Activated T-cell treated with anti-CD3 and anti-CD28 coated beads, Interleukin-2, amount 50 U/mL, for 4 hours (primary cell): ENCODE measurements at regions not wholly inside any gene's neighbourhood (a gene's known extent, or its start where the extent isn't known, plus 50 kb on each side); places are given as distances from the start of the nearest gene placed in this dataset.

ENCODE experiments used
- ATAC-seq, 2 donors: fragments of 200-7000 bp; cut with Tn5 transposase; one replicate each; pipeline ENCODE4 v1.10.0; 2021
- DNase-seq: peaks from one replicate; pipeline ENCODE4 v3.0.0-alpha.2; 2020
- H3K27me3 Mint-ChIP-seq: one replicate; pipeline ENCODE4 v1.8.0; 2021; ENCODE audit warnings: low read depth, mixed read lengths
- H3K36me3 Mint-ChIP-seq: one replicate; pipeline ENCODE4 v1.8.0; 2022; ENCODE audit warnings: mixed read lengths; ENCODE audit not compliant: insufficient read depth
- H3K4me1 Mint-ChIP-seq: one replicate; pipeline ENCODE4 v1.8.0; 2021; ENCODE audit warnings: low read depth, mixed read lengths
- H3K4me3 Mint-ChIP-seq: one replicate; pipeline ENCODE4 v1.8.0; 2021; ENCODE audit warnings: mild to moderate bottlenecking, moderate library complexity, mixed read lengths
- H3K9me3 Mint-ChIP-seq: one replicate; pipeline ENCODE4 v1.8.0; 2021; ENCODE audit warnings: mixed read lengths

DNA sequence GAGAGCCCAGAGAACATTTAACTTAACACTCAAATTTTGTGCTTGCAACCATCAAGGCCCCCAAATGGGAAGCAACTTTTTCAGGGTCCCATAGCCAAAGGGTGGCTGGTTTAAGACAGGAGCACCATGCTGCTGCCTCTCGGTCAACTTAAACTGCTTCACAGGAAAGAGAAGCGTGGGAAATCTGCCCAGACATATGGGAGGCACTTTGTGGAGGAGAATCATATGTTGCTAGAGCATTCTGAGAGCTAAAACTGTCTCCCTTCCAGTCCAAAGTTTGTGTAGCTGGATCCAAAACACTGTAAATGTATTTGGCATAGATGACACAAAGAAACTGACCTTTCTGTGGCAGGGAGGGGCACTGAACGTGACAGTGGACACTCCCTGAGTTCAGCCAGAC is 305.9 kb upstream of the RORA start:
- Mint-ChIP-seq H3K36me3 (no peaks in the 10 kb centered on the region), H3K4me3 (no peak overlapping the region), H3K9me3 (no peaks in the 10 kb centered on the region), H3K4me1 (no peaks in the 10 kb centered on the region), H3K27me3 (peaks cover 19% of the 10 kb centered on the region)
- ATAC-seq (no peak), DNase-seq (no peak)

DNA sequence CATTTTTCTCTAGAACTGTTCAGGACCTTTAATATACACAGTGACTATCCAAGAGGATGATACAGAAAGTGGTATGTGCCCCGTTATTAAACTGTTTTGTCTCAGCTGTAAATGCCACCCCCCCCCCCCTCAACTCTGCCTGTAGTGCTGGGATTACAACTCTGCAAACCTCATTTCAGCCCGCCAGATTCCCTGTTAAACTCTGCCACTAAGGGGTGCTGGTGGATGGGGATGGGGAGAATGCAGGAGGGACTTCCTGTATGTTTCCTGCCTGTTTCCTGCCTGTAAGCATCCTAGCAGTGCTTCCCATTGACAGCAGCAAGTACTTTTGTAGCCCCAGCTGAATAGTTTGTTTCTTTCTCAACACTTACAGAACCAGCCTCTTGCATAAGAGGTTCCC is 301.7 kb upstream of the RORA start:
- H3K27me3 Mint-ChIP-seq, result peaks cover 7% of the 10 kb centered on the region
- H3K9me3 Mint-ChIP-seq, result no peaks in the 10 kb centered on the region
- no peak overlapping the region for H3K4me3 Mint-ChIP-seq
- no peak for ATAC-seq
- DNase-seq, result no peak
- no peaks in the 10 kb centered on the region for H3K36me3 Mint-ChIP-seq
- no peaks in the 10 kb centered on the region for H3K4me1 Mint-ChIP-seq

GRCh38 chr15:61528581-61528910 is 299.4 kb upstream of the RORA start:
- ATAC-seq (no peak), DNase-seq (no peak)
- H3K4me3 Mint-ChIP-seq, result no peak overlapping the region
- no peaks in the 10 kb centered on the region for H3K4me1 Mint-ChIP-seq
- H3K36me3 Mint-ChIP-seq, result no peaks in the 10 kb centered on the region
- H3K27me3 Mint-ChIP-seq, result peaks cover 5% of the 10 kb centered on the region
- H3K9me3 Mint-ChIP-seq, result no peaks in the 10 kb centered on the region

DNA sequence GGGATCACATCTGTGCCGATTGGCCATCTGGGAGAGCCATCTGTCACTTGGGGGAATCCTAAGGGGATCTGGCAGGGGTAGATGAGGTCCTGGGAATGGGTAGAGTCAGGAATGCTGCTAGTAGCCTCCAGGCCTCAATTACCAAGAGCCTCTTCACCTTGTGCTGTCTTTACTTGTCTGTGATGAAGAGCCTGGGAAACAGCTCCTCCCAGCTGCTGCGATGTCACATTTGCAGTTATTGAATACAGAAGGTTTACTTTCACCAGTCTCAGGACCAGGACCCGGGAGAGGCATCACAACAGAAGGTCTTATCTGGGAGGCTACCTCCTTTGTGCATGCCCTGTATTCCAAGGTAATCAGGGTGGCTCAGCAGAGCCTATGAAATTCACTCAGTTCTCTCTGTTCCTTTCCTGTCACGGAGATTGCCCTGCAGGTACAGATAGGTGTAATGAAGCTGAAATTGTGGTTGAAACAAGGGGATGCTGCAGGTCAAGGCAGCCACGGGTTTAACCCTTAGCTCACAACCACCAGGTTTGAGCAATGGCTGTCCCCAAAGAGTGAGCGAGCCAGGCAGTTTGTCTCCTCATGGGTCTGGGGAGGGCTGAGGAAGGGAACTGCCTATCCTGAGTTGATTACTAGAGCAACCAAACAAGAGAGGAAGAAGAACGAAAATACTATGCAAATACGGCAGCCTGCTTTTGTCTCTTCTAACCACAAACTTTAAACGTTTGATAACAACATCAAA is 298.9 kb upstream of the RORA start:
- Mint-ChIP-seq H3K4me3 (no peak overlapping the region), H3K36me3 (no peaks in the 10 kb centered on the region), H3K4me1 (no peaks in the 10 kb centered on the region), H3K27me3 (peaks cover 5% of the 10 kb centered on the region), H3K9me3 (no peaks in the 10 kb centered on the region)
- ATAC-seq, result no peak
- no peak for DNase-seq

GRCh38 chr15:61524545-61524944 is 295.4 kb upstream of the RORA start:
- Mint-ChIP-seq H3K4me1 (no peaks in the 10 kb centered on the region), H3K27me3 (peaks cover 3% of the 10 kb centered on the region), H3K36me3 (no peaks in the 10 kb centered on the region), H3K4me3 (no peak overlapping the region), H3K9me3 (no peaks in the 10 kb centered on the region)
- no peak for DNase-seq
- ATAC-seq, result no peak

- no peak overlapping the region for H3K4me3 Mint-ChIP-seq
- DNase-seq, result no peak
- no peaks in the 10 kb centered on the region for H3K36me3 Mint-ChIP-seq
- no peaks in the 10 kb centered on the region for H3K4me1 Mint-ChIP-seq
- H3K27me3 Mint-ChIP-seq, result peaks cover 3% of the 10 kb centered on the region
- no peaks in the 10 kb centered on the region for H3K9me3 Mint-ChIP-seq
- ATAC-seq, result no peak
These were observed 295.0 kb upstream of the RORA start for GRCh38 chr15:61524086-61524485.

GRCh38 chr15:61522411-61522810 is 293.3 kb upstream of the RORA start:
- Mint-ChIP-seq H3K9me3 (no peaks in the 10 kb centered on the region), H3K4me3 (no peak overlapping the region), H3K36me3 (no peaks in the 10 kb centered on the region), H3K4me1 (no peaks in the 10 kb centered on the region), H3K27me3 (peaks cover 5% of the 10 kb centered on the region)
- DNase-seq, result no peak
- ATAC-seq, result no peak

DNA sequence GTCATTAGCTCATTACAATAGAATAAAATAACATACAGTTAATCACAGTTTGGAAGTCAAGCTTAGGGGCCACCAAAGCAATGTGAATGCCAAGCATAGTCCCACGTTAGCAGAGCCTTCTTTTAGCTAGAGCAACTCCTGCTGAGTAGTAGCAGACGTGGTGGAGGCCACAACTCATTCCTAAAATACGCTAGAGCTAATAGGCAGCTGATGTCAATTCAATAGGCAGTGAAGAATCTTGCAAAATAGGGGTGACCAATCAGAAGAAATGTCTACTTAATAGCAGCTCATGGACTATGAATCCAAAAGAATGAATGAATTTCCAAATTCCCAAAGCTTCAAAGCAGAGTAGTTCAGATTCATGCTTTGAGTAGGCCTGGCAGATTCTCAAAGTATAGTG is 292.9 kb upstream of the RORA start:
- no peak overlapping the region for H3K4me3 Mint-ChIP-seq
- DNase-seq, result no peak
- H3K4me1 Mint-ChIP-seq, result no peaks in the 10 kb centered on the region
- peaks cover 8% of the 10 kb centered on the region for H3K27me3 Mint-ChIP-seq
- H3K36me3 Mint-ChIP-seq, result no peaks in the 10 kb centered on the region
- no peaks in the 10 kb centered on the region for H3K9me3 Mint-ChIP-seq
- no peak for ATAC-seq

DNA sequence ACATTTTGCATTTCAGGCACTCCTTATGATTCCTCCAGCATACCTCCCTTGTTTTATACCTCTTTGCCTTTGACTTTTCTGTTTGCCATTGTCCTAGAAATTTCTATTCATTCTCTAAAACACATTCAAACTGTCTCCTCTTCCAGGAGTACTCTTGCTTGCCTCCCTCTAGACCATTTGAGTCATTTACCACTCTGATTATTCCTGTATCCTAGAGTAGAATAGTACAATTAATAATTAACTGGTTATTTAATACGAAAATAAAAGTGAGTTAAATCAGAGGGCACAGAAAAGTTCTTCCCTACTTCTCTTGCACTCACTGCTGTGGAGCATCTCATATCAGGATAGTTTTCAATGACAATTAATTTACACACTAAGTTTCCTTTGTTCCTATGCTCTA is 290.2 kb upstream of the RORA start:
- DNase-seq (no peak), ATAC-seq (no peak)
- no peaks in the 10 kb centered on the region for H3K36me3 Mint-ChIP-seq
- H3K4me1 Mint-ChIP-seq, result no peaks in the 10 kb centered on the region
- no peaks in the 10 kb centered on the region for H3K9me3 Mint-ChIP-seq
- no peak overlapping the region for H3K4me3 Mint-ChIP-seq
- H3K27me3 Mint-ChIP-seq, result peaks cover 5% of the 10 kb centered on the region

GRCh38 chr15:61518191-61518950 is 289.3 kb upstream of the RORA start:
- Mint-ChIP-seq H3K27me3 (peaks cover 8% of the 10 kb centered on the region), H3K4me1 (no peaks in the 10 kb centered on the region), H3K9me3 (no peaks in the 10 kb centered on the region), H3K36me3 (no peaks in the 10 kb centered on the region), H3K4me3 (no peak overlapping the region)
- ATAC-seq (no peak), DNase-seq (no peak)

DNA sequence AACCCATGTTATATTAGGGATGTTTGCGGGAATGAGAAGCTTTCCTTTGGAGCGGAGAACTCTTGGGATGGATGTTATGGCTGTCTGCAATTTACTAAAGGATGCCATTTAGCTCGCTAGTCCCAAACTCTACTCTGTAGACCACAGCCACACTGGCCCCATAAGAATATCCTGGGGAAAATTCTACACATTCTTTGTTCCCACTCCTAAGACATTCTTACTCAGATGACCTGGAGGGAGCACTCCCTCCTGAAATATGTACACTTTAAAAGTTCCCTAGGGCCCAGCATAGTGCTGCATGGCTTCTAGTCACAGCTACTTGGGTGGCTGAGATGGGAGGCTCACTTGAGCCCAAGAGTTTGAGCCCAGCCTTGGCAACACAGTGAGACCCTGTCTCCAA is 288.7 kb upstream of the RORA start:
- no peak overlapping the region for H3K4me3 Mint-ChIP-seq
- no peaks in the 10 kb centered on the region for H3K4me1 Mint-ChIP-seq
- no peaks in the 10 kb centered on the region for H3K9me3 Mint-ChIP-seq
- no peaks in the 10 kb centered on the region for H3K36me3 Mint-ChIP-seq
- ATAC-seq (no peak), DNase-seq (no peak)
- H3K27me3 Mint-ChIP-seq, result peaks cover 8% of the 10 kb centered on the region

- DNase-seq (no peak), ATAC-seq (no peak)
- Mint-ChIP-seq H3K27me3 (peaks cover 8% of the 10 kb centered on the region), H3K9me3 (no peaks in the 10 kb centered on the region), H3K4me3 (no peak overlapping the region), H3K4me1 (no peaks in the 10 kb centered on the region), H3K36me3 (no peaks in the 10 kb centered on the region)
These were observed 288.2 kb upstream of the RORA start for GRCh38 chr15:61517335-61517734.

GRCh38 chr15:61511756-61512155 is 282.7 kb upstream of the RORA start:
- peaks cover 19% of the 10 kb centered on the region for H3K27me3 Mint-ChIP-seq
- H3K4me3 Mint-ChIP-seq, result no peak overlapping the region
- H3K36me3 Mint-ChIP-seq, result no peaks in the 10 kb centered on the region
- H3K4me1 Mint-ChIP-seq, result no peaks in the 10 kb centered on the region
- H3K9me3 Mint-ChIP-seq, result no peaks in the 10 kb centered on the region
- DNase-seq (no peak), ATAC-seq (no peak)

DNA sequence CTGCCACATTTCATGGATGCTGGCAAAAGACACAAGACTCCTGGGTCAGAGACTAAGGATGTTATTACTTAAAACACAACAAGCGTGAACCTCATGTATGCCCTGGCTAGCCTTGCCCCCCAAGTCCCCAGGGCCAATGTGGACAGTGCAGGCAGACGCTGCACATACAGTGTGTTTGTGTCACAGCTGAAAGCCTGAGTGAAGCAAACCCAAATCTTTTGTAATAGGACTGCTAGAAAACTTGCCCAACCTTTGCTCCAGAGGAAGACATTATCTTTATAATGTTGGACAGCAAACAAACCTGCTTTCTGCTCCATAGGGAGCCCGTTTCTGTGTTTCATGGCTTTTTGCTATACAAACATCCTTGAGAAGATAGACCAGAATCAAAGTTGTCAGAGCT is 282.0 kb upstream of the RORA start:
- ATAC-seq (no peak), DNase-seq (no peak)
- no peaks in the 10 kb centered on the region for H3K4me1 Mint-ChIP-seq
- H3K36me3 Mint-ChIP-seq, result no peaks in the 10 kb centered on the region
- H3K9me3 Mint-ChIP-seq, result no peaks in the 10 kb centered on the region
- H3K4me3 Mint-ChIP-seq, result no peak overlapping the region
- H3K27me3 Mint-ChIP-seq, result peaks cover 19% of the 10 kb centered on the region

DNA sequence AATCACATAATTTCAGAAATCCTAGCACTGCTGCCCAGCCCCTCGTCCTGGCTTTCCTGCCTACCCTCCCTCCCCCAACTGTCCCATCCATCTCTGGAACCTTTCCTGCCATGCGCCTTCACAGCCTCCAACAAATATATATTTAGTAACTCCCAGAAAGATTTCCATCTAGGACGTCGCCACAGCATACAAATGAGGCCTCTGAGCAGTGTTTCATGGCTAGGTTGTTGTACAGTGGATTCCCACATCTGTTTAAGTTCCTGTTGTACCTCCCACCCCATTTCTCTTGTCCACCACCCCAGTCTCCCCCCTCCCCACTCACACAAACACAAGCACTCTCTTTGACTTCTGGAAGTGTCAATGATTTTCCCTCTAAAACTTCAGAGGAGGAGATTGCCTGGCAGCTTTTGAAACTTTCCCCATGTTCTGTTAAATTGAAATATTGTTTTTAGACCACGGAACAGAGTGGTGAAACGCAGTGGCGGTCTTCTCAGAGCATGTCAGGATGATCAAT is 280.3 kb upstream of the RORA start:
- H3K27me3 Mint-ChIP-seq, result peaks cover 19% of the 10 kb centered on the region
- no peak overlapping the region for H3K4me3 Mint-ChIP-seq
- no peaks in the 10 kb centered on the region for H3K36me3 Mint-ChIP-seq
- DNase-seq (no peak), ATAC-seq (no peak)
- no peaks in the 10 kb centered on the region for H3K4me1 Mint-ChIP-seq
- no peaks in the 10 kb centered on the region for H3K9me3 Mint-ChIP-seq
